Endothelial cell (in vitro differentiated cells): ENCODE measurements at regions not wholly inside any gene's neighbourhood (a gene's known extent, or its start where the extent isn't known, plus 50 kb on each side); places are given as distances from the start of the nearest gene placed in this dataset.
"Not testable (repeated sequence)": the region's sequence is repeated elsewhere in the genome, so short reads cannot be mapped to it uniquely, and the experiment has no call there.

Experiments used
- DNase-seq: peaks from one replicate; pipeline ENCODE4 v3.0.0; 2021; ENCODE audit warnings: low spot score
- H3K27ac Mint-ChIP-seq: one replicate; pipeline ENCODE4 v1.8.0; 2021; ENCODE audit warnings: mixed read lengths, inconsistent platforms; ENCODE audit not compliant: unreplicated experiment
- H3K27me3 Mint-ChIP-seq: one replicate; pipeline ENCODE4 v1.8.0; 2021; ENCODE audit warnings: mild to moderate bottlenecking, moderate library complexity, mixed read lengths, inconsistent platforms; ENCODE audit not compliant: unreplicated experiment
- H3K36me3 Mint-ChIP-seq: one replicate; pipeline ENCODE4 v1.8.0; 2021; ENCODE audit warnings: mild to moderate bottlenecking, low read depth, mixed read lengths, inconsistent platforms; ENCODE audit not compliant: unreplicated experiment
- H3K4me1 Mint-ChIP-seq: one replicate; pipeline ENCODE4 v1.8.0; 2021; ENCODE audit warnings: mild to moderate bottlenecking, mixed read lengths, inconsistent platforms; ENCODE audit not compliant: unreplicated experiment
- H3K4me3 Mint-ChIP-seq: one replicate; pipeline ENCODE4 v1.8.0; 2021; ENCODE audit warnings: mild to moderate bottlenecking, mixed read lengths, inconsistent platforms; ENCODE audit not compliant: unreplicated experiment
- H3K9me3 Mint-ChIP-seq: one replicate; pipeline ENCODE4 v1.8.0; 2021; ENCODE audit warnings: mixed read lengths, inconsistent platforms; ENCODE audit not compliant: unreplicated experiment
- CTCF ChIP-seq: fragments of 200-600 bp; sonication (generic); IDR thresholded peaks from one replicate; pipeline ENCODE4 v1.5.0; 2021; ENCODE audit warnings: antibody characterized with exemption; ENCODE audit not compliant: unreplicated experiment

GRCh38 chr3:124361566-124361965 is 368.7 kb upstream of the UMPS start:
- Mint-ChIP-seq H3K4me1 (peaks cover 38% of the 10 kb centered on the region), H3K27ac (no peak overlapping the region), H3K9me3 (no peaks in the 10 kb centered on the region), H3K27me3 (peaks cover 7% of the 10 kb centered on the region), H3K36me3 (peaks cover 59% of the 10 kb centered on the region), H3K4me3 (no peak overlapping the region)
- TF ChIP-seq CTCF: no peak
- DNase-seq: no peak

- Mint-ChIP-seq H3K27me3 (peaks cover 7% of the 10 kb centered on the region), H3K27ac (no peak overlapping the region), H3K9me3 (no peaks in the 10 kb centered on the region), H3K36me3 (peaks cover 50% of the 10 kb centered on the region), H3K4me1 (peaks cover 38% of the 10 kb centered on the region), H3K4me3 (no peak overlapping the region)
- DNase-seq: no peak
- no peak for TF ChIP-seq CTCF
These were observed 367.8 kb upstream of the UMPS start for GRCh38 chr3:124362455-124362854.

GRCh38 chr3:124363476-124363875 is 366.8 kb upstream of the UMPS start:
- Mint-ChIP-seq H3K9me3 (no peaks in the 10 kb centered on the region), H3K4me3 (no peak overlapping the region), H3K4me1 (peaks cover 38% of the 10 kb centered on the region), H3K27me3 (peaks cover 5% of the 10 kb centered on the region), H3K36me3 (peaks cover 42% of the 10 kb centered on the region), H3K27ac (no peak overlapping the region)
- TF ChIP-seq CTCF: no peak
- DNase-seq: no peak

- no peak overlapping the region for H3K27ac Mint-ChIP-seq
- peak overlapping the region; percentile 57 for H3K4me3 Mint-ChIP-seq
- TF ChIP-seq CTCF: no peak
These were observed 365.8 kb upstream of the UMPS start for GRCh38 chr3:124364317-124365020.

GRCh38 chr3:124366655-124367054 is 363.6 kb upstream of the UMPS start:
- H3K27me3 Mint-ChIP-seq, H3K4me3 Mint-ChIP-seq, H3K27ac Mint-ChIP-seq, H3K9me3 Mint-ChIP-seq, DNase-seq: not testable (repeated sequence)
- Mint-ChIP-seq H3K36me3 (peaks cover 53% of the 10 kb centered on the region), H3K4me1 (peaks cover 17% of the 10 kb centered on the region)

More at GRCh38 chr3:124364317-124365020, 365.8 kb upstream of the UMPS start:
- no peak for DNase-seq
- Mint-ChIP-seq H3K36me3 (peaks cover 46% of the 10 kb centered on the region), H3K9me3 (no peaks in the 10 kb centered on the region), H3K4me1 (peaks cover 32% of the 10 kb centered on the region), H3K27me3 (peaks cover 5% of the 10 kb centered on the region)
